ENCODE measurements at regions not wholly inside any gene's neighbourhood (a gene's known extent, or its start where the extent isn't known, plus 50 kb on each side); places are given as distances from the start of the nearest gene placed in this dataset.

DNA sequence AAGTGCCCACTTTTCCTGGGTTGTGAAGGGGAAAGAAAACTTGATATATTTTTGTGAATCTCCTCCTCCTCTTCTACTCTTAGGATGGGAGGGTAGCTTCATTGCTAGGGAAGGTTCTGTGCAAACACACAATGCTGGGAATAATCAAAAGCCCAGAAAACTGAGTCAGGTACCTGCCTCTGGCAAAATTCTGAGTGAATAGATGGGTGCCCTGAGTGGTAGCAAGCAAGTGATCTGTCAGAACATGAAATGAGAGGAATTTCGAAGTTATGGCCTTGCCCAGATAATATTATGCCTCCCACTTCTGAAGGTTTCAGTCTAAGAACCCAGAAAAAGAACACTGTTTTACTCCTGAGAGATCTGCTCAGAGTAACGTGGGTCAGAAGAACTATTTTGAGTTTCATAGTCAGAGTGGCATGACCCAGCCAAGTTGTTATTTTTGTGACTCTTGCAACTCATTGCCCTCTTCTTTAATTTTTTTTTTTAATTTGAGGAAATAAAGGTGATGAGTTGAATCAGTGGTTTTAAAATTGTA is 158.3 kb downstream of the BMP2 start:
- TF ChIP-seq, protein P1, sequence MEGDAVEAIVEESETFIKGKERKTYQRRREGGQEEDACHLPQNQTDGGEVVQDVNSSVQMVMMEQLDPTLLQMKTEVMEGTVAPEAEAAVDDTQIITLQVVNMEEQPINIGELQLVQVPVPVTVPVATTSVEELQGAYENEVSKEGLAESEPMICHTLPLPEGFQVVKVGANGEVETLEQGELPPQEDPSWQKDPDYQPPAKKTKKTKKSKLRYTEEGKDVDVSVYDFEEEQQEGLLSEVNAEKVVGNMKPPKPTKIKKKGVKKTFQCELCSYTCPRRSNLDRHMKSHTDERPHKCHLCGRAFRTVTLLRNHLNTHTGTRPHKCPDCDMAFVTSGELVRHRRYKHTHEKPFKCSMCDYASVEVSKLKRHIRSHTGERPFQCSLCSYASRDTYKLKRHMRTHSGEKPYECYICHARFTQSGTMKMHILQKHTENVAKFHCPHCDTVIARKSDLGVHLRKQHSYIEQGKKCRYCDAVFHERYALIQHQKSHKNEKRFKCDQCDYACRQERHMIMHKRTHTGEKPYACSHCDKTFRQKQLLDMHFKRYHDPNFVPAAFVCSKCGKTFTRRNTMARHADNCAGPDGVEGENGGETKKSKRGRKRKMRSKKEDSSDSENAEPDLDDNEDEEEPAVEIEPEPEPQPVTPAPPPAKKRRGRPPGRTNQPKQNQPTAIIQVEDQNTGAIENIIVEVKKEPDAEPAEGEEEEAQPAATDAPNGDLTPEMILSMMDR (IDR thresholded peaks at IDR 0.05; ENCODE audit: control insufficient read depth, insufficient read depth, low read depth, low read length, missing control alignments): no peak
- DNase-seq (ENCODE audit: low read depth): no peak
- no peak overlapping the region for H3K4me3 ChIP-seq (ENCODE audit: control insufficient read depth, low read depth, low read length)

DNA sequence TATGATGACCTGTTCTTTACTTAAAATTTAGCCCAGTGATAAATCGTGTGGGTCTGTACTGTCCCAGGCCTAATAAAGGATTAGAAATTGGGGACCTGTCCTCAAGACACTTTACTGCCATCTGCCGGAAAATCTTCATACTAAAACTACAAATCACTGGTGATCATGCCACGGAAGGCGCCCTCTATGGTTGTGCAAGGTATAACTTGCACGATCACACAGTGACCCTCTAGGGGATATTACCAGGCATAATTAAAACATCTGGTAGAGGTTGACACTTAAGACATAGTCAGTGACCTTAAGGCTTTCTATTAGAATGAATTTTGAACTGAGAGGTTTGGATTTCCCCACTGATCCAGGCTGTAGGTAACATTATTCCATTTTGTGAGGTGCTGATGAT is 172.6 kb downstream of the BMP2 start:
- H3K4me3 ChIP-seq (ENCODE audit: control insufficient read depth, low read depth, low read length): no peak overlapping the region
- TF ChIP-seq, protein P1 (IDR thresholded peaks at IDR 0.05; ENCODE audit: control insufficient read depth, insufficient read depth, low read depth, low read length, missing control alignments): peak; percentile 19
- DNase-seq (ENCODE audit: low read depth): no peak

DNA sequence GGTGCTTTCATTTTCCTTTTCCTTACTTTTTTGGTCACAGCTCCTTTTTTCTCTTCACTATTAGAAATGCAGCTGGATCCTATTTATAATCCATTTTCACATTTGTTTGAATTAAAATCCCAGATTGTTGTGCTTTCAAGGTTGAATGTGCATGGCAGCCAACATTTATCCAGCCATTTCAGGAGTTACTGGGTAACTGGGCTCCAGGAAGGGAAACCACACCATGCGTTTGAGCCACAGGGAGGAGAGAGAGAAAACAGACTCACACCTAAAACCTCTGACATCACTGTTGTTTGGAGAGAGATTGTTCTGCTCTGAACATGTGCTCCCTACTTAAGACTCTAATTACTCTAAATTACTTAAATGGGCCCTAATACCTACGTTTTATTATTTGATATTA is 173.4 kb downstream of the BMP2 start:
- no peak overlapping the region for H3K4me3 ChIP-seq (ENCODE audit: control insufficient read depth, low read depth, low read length)
- TF ChIP-seq, protein P1 (IDR thresholded peaks at IDR 0.05; ENCODE audit: control insufficient read depth, insufficient read depth, low read depth, low read length, missing control alignments): no peak
- DNase-seq (ENCODE audit: low read depth): no peak

DNA sequence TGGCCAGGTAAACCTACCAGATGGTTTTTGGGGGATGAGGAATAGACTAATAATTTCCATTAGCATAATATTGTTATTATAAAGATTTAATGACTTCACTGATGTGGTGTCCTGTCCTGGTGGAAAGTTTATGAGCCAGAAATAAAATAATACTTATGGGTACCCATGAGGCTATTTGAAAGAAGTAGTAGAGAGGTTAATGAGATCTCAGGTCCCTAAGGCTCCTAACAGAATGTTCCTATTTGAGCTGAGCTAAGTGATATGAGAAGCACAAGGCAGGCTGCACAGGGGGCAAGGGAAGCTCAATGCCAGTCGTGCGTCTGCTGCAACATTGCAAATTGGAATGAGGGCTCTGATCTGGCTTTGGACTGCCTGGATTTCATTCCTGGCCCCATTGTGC is 174.1 kb downstream of the BMP2 start:
- no peak overlapping the region for H3K4me3 ChIP-seq (ENCODE audit: control insufficient read depth, low read depth, low read length)
- DNase-seq (ENCODE audit: low read depth): no peak
- TF ChIP-seq, protein P1 (IDR thresholded peaks at IDR 0.05; ENCODE audit: control insufficient read depth, insufficient read depth, low read depth, low read length, missing control alignments): no peak

DNA sequence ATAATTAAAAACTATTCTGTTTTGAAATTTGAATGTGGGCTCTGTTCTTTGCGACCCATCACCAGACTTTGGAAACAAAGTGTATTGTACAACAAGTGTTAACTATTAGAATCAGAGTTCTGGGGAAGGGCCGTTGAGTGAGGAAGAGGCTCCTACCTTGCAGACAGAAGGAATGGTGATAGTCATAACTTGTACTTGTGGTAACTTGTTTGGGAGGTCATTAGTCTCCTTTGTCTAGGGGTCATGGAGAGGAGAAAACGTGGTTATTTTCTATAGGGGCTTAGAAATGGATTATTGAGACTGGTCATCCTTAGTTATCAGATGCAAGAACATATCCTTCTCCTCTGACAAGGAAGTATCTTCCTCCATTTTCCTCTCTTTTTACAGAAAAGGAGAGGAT is 174.8 kb downstream of the BMP2 start:
- DNase-seq (ENCODE audit: low read depth): no peak
- H3K4me3 ChIP-seq (ENCODE audit: control insufficient read depth, low read depth, low read length): no peak overlapping the region
- TF ChIP-seq, protein P1 (IDR thresholded peaks at IDR 0.05; ENCODE audit: control insufficient read depth, insufficient read depth, low read depth, low read length, missing control alignments): no peak

DNA sequence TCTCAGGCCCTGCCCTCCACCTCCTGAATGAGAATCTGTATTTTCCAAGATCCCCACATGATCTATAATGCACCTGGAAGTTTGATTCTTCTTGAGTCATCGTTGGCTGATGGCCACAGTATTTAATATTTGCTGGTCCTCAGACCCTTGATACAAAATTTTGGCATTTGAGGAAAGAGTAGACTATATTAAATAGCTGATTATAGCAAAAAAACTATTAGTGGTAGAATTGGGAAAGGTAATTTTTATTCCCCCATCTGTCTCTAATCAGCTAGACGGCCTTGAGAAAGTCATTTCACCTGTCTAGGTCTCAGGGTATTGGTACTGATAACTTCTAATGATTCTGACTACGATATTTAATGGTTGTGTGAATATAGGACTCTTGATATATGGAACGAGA is 176.8 kb downstream of the BMP2 start:
- TF ChIP-seq, protein P1 (IDR thresholded peaks at IDR 0.05; ENCODE audit: control insufficient read depth, insufficient read depth, low read depth, low read length, missing control alignments): no peak
- H3K4me3 ChIP-seq (ENCODE audit: control insufficient read depth, low read depth, low read length): no peak overlapping the region
- DNase-seq (ENCODE audit: low read depth): no peak

DNA sequence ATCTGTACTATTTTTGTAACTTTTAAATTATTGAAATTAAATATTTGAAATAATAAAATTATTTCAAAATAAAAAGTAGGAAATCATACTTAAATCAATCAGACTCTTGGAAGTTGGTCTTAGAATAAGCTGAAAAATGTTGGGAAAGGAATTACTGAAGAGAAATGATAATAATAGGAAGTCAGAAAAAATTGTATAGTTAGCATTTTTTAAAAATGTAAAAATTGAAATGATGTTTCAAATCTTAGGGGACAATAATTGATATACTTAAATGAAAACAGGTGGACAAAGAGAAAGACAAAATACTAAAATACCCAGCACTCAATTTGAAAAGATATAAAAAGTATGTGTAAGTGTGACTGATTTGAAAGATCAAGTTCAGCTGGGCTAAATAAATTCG is 186.1 kb downstream of the BMP2 start:
- H3K4me3 ChIP-seq (ENCODE audit: control insufficient read depth, low read depth, low read length): no peak overlapping the region
- TF ChIP-seq, protein P1 (IDR thresholded peaks at IDR 0.05; ENCODE audit: control insufficient read depth, insufficient read depth, low read depth, low read length, missing control alignments): no peak
- DNase-seq (ENCODE audit: low read depth): no peak

Data from AG09309 (cell line).